Fibroblast of lung (primary cell): ENCODE measurements at regions not wholly inside any gene's neighbourhood (a gene's known extent, or its start where the extent isn't known, plus 50 kb on each side); places are given as distances from the start of the nearest gene placed in this dataset.

Source experiments
- DNase-seq, 2 donors: peaks; one replicate each; pipeline versions ENCODE4 v3.0.0 to v3.0.0-alpha.2; 2010; ENCODE audit warnings: low read depth in 2 of 2
- H2AFZ ChIP-seq: 2 replicates; pipeline ENCODE4 v1.5.1; 2012; ENCODE audit warnings: low read length, control low read depth, inconsistent platforms
- H3K27ac ChIP-seq: 2 replicates; pipeline ENCODE4 v1.5.1; 2011; ENCODE audit warnings: low read length, control low read depth; ENCODE audit not compliant: insufficient read depth
- H3K27me3 ChIP-seq: 2 replicates; pipeline ENCODE4 v1.5.1; 2011; ENCODE audit warnings: mild to moderate bottlenecking, low read length; ENCODE audit not compliant: control insufficient read depth, insufficient read depth
- H3K36me3 ChIP-seq: 2 replicates; pipeline ENCODE4 v1.5.1; 2011; ENCODE audit warnings: low read length; ENCODE audit not compliant: control insufficient read depth, insufficient read depth
- H3K4me1 ChIP-seq: 2 replicates; pipeline ENCODE4 v1.5.1; 2011; ENCODE audit warnings: low read length; ENCODE audit not compliant: control insufficient read depth, insufficient read depth; ENCODE audit errors: extremely low read depth
- H3K4me2 ChIP-seq: 2 replicates; pipeline ENCODE4 v1.5.1; 2011; ENCODE audit warnings: low read length, control low read depth; ENCODE audit not compliant: insufficient read depth; ENCODE audit errors: extremely low read depth
- H3K4me3 ChIP-seq, 4 experiments: fragments of 200-600 bp in 1 of 4; sonication (generic) in 1 of 4; replicated peaks in 1 of 4; 2 replicates each; pipeline ENCODE4 v1.5.1; 2011 to 2016; ENCODE audit warnings: low read length in 4 of 4, low read depth in 3 of 4, mild to moderate bottlenecking in 3 of 4, control low read depth in 2 of 4, inconsistent platforms in 1 of 4, mixed read lengths in 1 of 4; ENCODE audit not compliant: insufficient read depth in 1 of 4; ENCODE audit errors: control extremely low read depth in 1 of 4
- H3K79me2 ChIP-seq: 2 replicates; pipeline ENCODE4 v1.5.1; 2012; ENCODE audit warnings: mild to moderate bottlenecking, low read length, inconsistent platforms; ENCODE audit not compliant: control insufficient read depth, insufficient read depth
- H3K9ac ChIP-seq: 2 replicates; pipeline ENCODE4 v1.5.1; 2011; ENCODE audit warnings: mild to moderate bottlenecking, low read length, control low read depth; ENCODE audit not compliant: insufficient read depth
- H3K9me3 ChIP-seq: 2 replicates; pipeline ENCODE4 v1.5.1; 2012; ENCODE audit warnings: low read depth, low read length; ENCODE audit not compliant: control insufficient read depth, insufficient read depth
- H4K20me1 ChIP-seq: 2 replicates; pipeline ENCODE4 v1.5.1; 2011; ENCODE audit warnings: low read length; ENCODE audit not compliant: control insufficient read depth, insufficient read depth; ENCODE audit errors: extremely low read depth
- CTCF ChIP-seq, 2 donors: IDR thresholded peaks in 1 of 2; conservative IDR thresholded peaks in 1 of 2; 1 replicate in 1 of 2; 2 replicates in 1 of 2; pipeline ENCODE4 v1.5.1; 2011 to 2012; ENCODE audit warnings: low read length in 2 of 2, control low read depth in 1 of 2, inconsistent platforms in 1 of 2, low read depth in 1 of 2, mild to moderate bottlenecking in 1 of 2
- EZH2 ChIP-seq: IDR thresholded peaks from 2 replicates; pipeline ENCODE4 v1.5.1; 2012; ENCODE audit warnings: low read length, control low read depth, mild to moderate bottlenecking; ENCODE audit errors: missing control alignments

- no peaks in the 10 kb centered on the region for H3K79me2 ChIP-seq
- H3K27ac ChIP-seq: no peak overlapping the region
- no peak overlapping the region for H3K4me3 ChIP-seq
- DNase-seq: no peak
- H3K36me3 ChIP-seq: no peaks in the 10 kb centered on the region
- TF ChIP-seq CTCF (conservative IDR thresholded peaks at IDR 0.05 in 1 of 2, IDR thresholded peaks at IDR 0.05 in 1 of 2; ENCODE audit: low read depth in 1 of 2, low read length in 2 of 2) (no peak), EZH2 (no peak)
- no peaks in the 10 kb centered on the region for H3K9me3 ChIP-seq
- H4K20me1 ChIP-seq: no peaks in the 10 kb centered on the region
- no peak overlapping the region for H3K4me2 ChIP-seq
- H3K27me3 ChIP-seq: no peaks in the 10 kb centered on the region
- H3K9ac ChIP-seq: no peak overlapping the region
- H2AFZ ChIP-seq: no peak overlapping the region
- no peaks in the 10 kb centered on the region for H3K4me1 ChIP-seq
These were observed 2194.3 kb upstream of the CELF4 start for GRCh38 chr18:39759926-39760325.

- Histone ChIP-seq H3K36me3 (no peaks in the 10 kb centered on the region), H3K4me3 (no peak overlapping the region), H2AFZ (no peak overlapping the region), H4K20me1 (no peaks in the 10 kb centered on the region), H3K9me3 (no peaks in the 10 kb centered on the region), H3K79me2 (no peaks in the 10 kb centered on the region), H3K27ac (no peak overlapping the region), H3K9ac (no peak overlapping the region), H3K4me1 (no peaks in the 10 kb centered on the region), H3K4me2 (no peak overlapping the region), H3K27me3 (no peaks in the 10 kb centered on the region)
- no peak for DNase-seq
- TF ChIP-seq EZH2 (no peak), CTCF (conservative IDR thresholded peaks at IDR 0.05 in 1 of 2, IDR thresholded peaks at IDR 0.05 in 1 of 2; ENCODE audit: low read depth in 1 of 2, low read length in 2 of 2) (no peak)
These were observed 2187.6 kb upstream of the CELF4 start for GRCh38 chr18:39753178-39753577.

GRCh38 chr18:39752351-39752750, 2186.8 kb upstream of the CELF4 start:
- Histone ChIP-seq H3K9me3 (no peaks in the 10 kb centered on the region), H3K4me3 (no peak overlapping the region), H3K27me3 (no peaks in the 10 kb centered on the region), H2AFZ (no peak overlapping the region), H3K36me3 (no peaks in the 10 kb centered on the region), H4K20me1 (no peaks in the 10 kb centered on the region), H3K27ac (no peak overlapping the region), H3K79me2 (no peaks in the 10 kb centered on the region), H3K4me1 (no peaks in the 10 kb centered on the region), H3K9ac (no peak overlapping the region), H3K4me2 (no peak overlapping the region)
- TF ChIP-seq EZH2 (no peak), CTCF (conservative IDR thresholded peaks at IDR 0.05 in 1 of 2, IDR thresholded peaks at IDR 0.05 in 1 of 2; ENCODE audit: low read depth in 1 of 2, low read length in 2 of 2) (no peak)
- no peak for DNase-seq
